COLO668 (cell line): ENCODE measurements at regions not wholly inside any gene's neighbourhood (a gene's known extent, or its start where the extent isn't known, plus 50 kb on each side); places are given as distances from the start of the nearest gene placed in this dataset.
"Not testable (repeated sequence)": the region's sequence is repeated elsewhere in the genome, so short reads cannot be mapped to it uniquely, and the experiment has no call there.

ENCODE experiments used
- DNase-seq: peaks from one replicate; lab custom pipeline; 2025; ENCODE audit not compliant: unreplicated experiment; lab: John Stamatoyannopoulos, UW

GRCh38 chr1:79252598-79252997 lies 246.1 kb upstream of the ADGRL4 start:
- DNase-seq: no peak

GRCh38 chr1:79239840-79240239 lies 233.3 kb upstream of the ADGRL4 start:
- DNase-seq: no peak

GRCh38 chr1:79235301-79236002 lies 228.9 kb upstream of the ADGRL4 start:
- no peak for DNase-seq

- no peak for DNase-seq
These were observed 226.3 kb upstream of the ADGRL4 start for GRCh38 chr1:79232818-79233217.

GRCh38 chr1:79230751-79231150 lies 224.2 kb upstream of the ADGRL4 start:
- not testable (repeated sequence) for DNase-seq

GRCh38 chr1:79226963-79227362 lies 220.4 kb upstream of the ADGRL4 start:
- no peak for DNase-seq

GRCh38 chr1:79224537-79224936 lies 218.0 kb upstream of the ADGRL4 start:
- no peak for DNase-seq

- DNase-seq: no peak
These were observed 214.0 kb upstream of the ADGRL4 start for GRCh38 chr1:79220509-79220908.

GRCh38 chr1:79215311-79215710 lies 208.8 kb upstream of the ADGRL4 start:
- no peak for DNase-seq

GRCh38 chr1:79207786-79208185 lies 201.3 kb upstream of the ADGRL4 start:
- no peak for DNase-seq

GRCh38 chr1:79207331-79207730 lies 200.8 kb upstream of the ADGRL4 start:
- no peak for DNase-seq

- DNase-seq: no peak
These were observed 198.4 kb upstream of the ADGRL4 start for GRCh38 chr1:79204779-79205479.

- DNase-seq: no peak
These were observed 192.3 kb upstream of the ADGRL4 start for GRCh38 chr1:79198832-79199231.

GRCh38 chr1:79197421-79197820 lies 190.9 kb upstream of the ADGRL4 start:
- no peak for DNase-seq

GRCh38 chr1:79196211-79196610 lies 189.7 kb upstream of the ADGRL4 start:
- no peak for DNase-seq

- no peak for DNase-seq
These were observed 186.9 kb upstream of the ADGRL4 start for GRCh38 chr1:79193211-79194079.

GRCh38 chr1:79190074-79190473 lies 183.5 kb upstream of the ADGRL4 start:
- DNase-seq: no peak

GRCh38 chr1:79188337-79188736 lies 181.8 kb upstream of the ADGRL4 start:
- DNase-seq: no peak

- DNase-seq: no peak
These were observed 179.7 kb upstream of the ADGRL4 start for GRCh38 chr1:79186260-79186659.

GRCh38 chr1:79177844-79178243 lies 171.3 kb upstream of the ADGRL4 start:
- DNase-seq: no peak

- no peak for DNase-seq
These were observed 154.5 kb upstream of the ADGRL4 start for GRCh38 chr1:79161077-79161476.

- DNase-seq: no peak
These were observed 149.5 kb upstream of the ADGRL4 start for GRCh38 chr1:79155991-79156390.
